Brain pericyte (primary cell): ENCODE measurements at regions not wholly inside any gene's neighbourhood (a gene's known extent, or its start where the extent isn't known, plus 50 kb on each side); places are given as distances from the start of the nearest gene placed in this dataset.

Experiments used
- DNase-seq: peaks from one replicate; pipeline ENCODE4 v3.0.0-alpha.2; 2012; ENCODE audit warnings: low read depth, low spot score

- DNase-seq, result no peak
Measured at GRCh38 chr13:78784014-78784750, 125.2 kb upstream of the OBI1 start.

- no peak for DNase-seq
Measured at GRCh38 chr13:78780708-78781107, 121.8 kb upstream of the OBI1 start.

- DNase-seq, result no peak
Measured at GRCh38 chr13:78779608-78780007, 120.7 kb upstream of the OBI1 start.

- no peak for DNase-seq
Measured at GRCh38 chr13:78777976-78778375, 119.0 kb upstream of the OBI1 start.

- DNase-seq, result no peak
Measured at GRCh38 chr13:78777396-78777795, 118.4 kb upstream of the OBI1 start.

- no peak for DNase-seq
Measured at GRCh38 chr13:78772933-78773332, 114.0 kb upstream of the OBI1 start.

GRCh38 chr13:78770601-78771000 lies 111.6 kb upstream of the OBI1 start:
- DNase-seq, result no peak

GRCh38 chr13:78768950-78769349 lies 110.0 kb upstream of the OBI1 start:
- DNase-seq, result no peak

- no peak for DNase-seq
Measured at GRCh38 chr13:78764665-78765064, 105.7 kb upstream of the OBI1 start.

- no peak for DNase-seq
Measured at GRCh38 chr13:78762825-78763224, 103.9 kb upstream of the OBI1 start.

- no peak for DNase-seq
Measured at GRCh38 chr13:78759704-78760103, 100.7 kb upstream of the OBI1 start.

GRCh38 chr13:78758549-78758948 lies 99.6 kb upstream of the OBI1 start:
- DNase-seq, result no peak

GRCh38 chr13:78753435-78753834 lies 94.5 kb upstream of the OBI1 start:
- no peak for DNase-seq

- DNase-seq, result no peak
Measured at GRCh38 chr13:78750735-78751134, 91.8 kb upstream of the OBI1 start.

GRCh38 chr13:78743973-78744372 lies 85.0 kb upstream of the OBI1 start:
- DNase-seq, result no peak

- no peak for DNase-seq
Measured at GRCh38 chr13:78742659-78743058, 83.7 kb upstream of the OBI1 start.

- no peak for DNase-seq
Measured at GRCh38 chr13:78736142-78736541, 77.2 kb upstream of the OBI1 start.

GRCh38 chr13:78732445-78733017 lies 73.6 kb upstream of the OBI1 start:
- DNase-seq, result no peak

GRCh38 chr13:78722700-78723099 lies 63.7 kb upstream of the OBI1 start:
- DNase-seq, result no peak

GRCh38 chr13:78719367-78719766 lies 60.4 kb upstream of the OBI1 start:
- no peak for DNase-seq

- DNase-seq, result no peak
Measured at GRCh38 chr13:78714717-78715116, 55.8 kb upstream of the OBI1 start.

GRCh38 chr13:78712831-78713230 lies 53.9 kb upstream of the OBI1 start:
- DNase-seq, result no peak

GRCh38 chr13:78709028-78709427 lies 50.1 kb upstream of the OBI1 start:
- DNase-seq, result no peak
